CD4-positive, alpha-beta T cell treated with Interleukin-17A for 1 hour (primary cell): ENCODE measurements at regions not wholly inside any gene's neighbourhood (a gene's known extent, or its start where the extent isn't known, plus 50 kb on each side); places are given as distances from the start of the nearest gene placed in this dataset.
A peak's percentile ranks its signal among the peaks of the same experiment; 100 is the strongest.
"Not testable (repeated sequence)": the region's sequence is repeated elsewhere in the genome, so short reads cannot be mapped to it uniquely, and the experiment has no call there.

Source experiments
- DNase-seq: peaks from one replicate; pipeline ENCODE4 v3.0.0-alpha.2; 2020

DNA sequence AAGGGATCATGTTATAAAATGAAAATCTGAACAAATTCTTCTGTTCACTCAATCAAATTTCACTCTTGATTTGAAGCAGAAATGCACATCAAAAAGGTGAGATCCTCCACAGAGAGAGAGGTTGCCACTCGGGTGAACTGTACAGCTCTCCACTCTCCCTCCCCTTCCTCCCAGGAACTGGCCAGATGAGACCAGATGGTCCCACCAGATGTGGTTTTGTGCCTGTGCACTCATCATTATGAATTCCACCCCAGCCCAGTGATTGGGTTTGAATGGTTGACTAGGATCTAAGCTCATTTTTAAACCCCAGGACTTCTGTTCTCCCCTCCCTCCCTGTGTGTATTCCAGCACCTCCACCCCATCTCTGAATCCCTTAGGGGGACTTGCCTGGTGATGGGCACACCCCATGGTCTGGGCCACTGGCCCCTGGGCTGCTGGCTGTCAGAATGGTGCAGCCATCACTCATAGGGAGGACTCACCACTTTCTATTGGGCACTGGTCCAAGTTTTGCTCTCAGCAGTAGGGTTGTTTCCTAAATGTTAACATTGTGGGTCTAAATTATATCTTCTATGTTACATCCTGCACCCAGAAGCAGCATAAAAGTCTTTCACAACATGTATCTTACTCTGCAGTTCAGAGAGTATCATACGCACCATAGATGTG, 393.1 kb downstream of the TNS3 start:
- DNase-seq, result no peak

DNA sequence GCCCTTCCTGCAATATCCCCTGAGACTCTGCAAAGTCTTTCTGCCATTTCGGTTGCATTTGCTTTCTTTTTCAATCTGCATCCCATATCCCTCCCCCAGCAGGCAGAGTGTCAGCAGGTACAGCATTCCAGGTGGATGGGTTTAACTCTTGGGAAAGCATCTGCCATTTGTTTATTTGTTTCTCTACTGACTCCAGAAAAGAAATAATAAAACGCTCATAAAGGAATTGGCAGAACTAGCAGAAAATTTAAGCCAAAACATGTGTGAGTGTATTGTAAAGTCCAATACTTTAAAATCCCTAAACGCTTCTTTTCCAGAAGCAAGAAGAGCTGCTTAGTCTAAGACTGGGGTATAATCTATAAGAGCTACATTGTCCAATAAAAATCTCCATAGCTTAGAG, 393.8 kb downstream of the TNS3 start:
- DNase-seq, result no peak

DNA sequence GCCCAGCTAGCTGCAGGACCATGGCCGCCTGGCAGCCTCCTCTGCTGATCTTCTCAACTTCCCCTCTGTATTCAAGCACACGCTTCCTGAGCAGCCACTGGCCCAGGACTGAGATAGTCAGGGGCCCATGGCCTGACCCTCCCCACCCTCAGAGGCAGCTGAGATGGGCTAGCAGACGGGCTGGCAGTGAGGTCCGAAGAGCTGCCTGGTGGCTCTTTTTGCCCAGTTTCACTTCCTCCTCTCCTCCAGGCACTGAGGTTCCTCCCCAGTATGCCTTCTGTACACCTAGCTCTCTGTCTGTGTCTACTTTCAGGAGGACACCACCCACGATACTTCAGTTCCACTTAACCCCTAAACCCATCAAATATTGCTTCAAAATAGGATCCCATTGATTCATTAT, 395.6 kb downstream of the TNS3 start:
- DNase-seq, result no peak

DNA sequence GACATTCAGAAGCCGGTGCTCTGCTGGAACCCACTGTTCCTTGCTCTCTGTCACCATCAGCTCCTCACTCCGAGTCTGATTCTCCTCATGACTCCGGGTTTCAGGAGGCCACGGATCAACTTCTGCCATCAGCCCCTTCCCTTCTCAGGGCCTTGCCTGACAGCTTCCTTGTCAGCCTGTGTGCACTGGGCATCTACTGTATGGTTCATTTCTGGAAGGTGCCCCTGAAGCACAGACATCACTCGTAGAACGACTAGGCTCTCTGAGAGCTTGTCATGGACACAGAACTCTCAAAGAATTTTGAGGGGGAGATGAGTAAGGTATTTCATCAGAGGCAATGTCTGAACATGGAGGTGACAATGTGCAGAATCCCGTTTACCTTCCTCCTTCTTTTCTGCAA, 396.1 kb downstream of the TNS3 start:
- no peak for DNase-seq

DNA sequence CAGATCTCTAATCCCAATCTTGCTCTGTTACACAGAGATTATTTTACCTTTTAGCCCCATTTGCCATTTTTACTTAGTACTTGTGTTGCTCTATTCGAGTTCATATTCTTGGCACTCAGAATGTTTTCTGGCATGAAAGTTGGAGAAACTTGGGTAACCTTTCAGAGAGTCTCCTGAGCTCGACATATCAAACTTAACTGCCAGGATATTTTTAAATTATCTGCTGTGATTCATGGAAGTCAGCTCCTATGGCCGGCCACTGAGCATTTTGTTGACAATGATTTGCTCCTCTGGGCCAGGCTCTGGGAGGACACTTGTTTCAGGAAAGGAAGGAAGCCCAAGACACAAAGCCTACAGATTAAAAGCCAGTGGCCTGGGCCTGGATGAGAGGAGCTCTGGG, 396.7 kb downstream of the TNS3 start:
- no peak for DNase-seq

DNA sequence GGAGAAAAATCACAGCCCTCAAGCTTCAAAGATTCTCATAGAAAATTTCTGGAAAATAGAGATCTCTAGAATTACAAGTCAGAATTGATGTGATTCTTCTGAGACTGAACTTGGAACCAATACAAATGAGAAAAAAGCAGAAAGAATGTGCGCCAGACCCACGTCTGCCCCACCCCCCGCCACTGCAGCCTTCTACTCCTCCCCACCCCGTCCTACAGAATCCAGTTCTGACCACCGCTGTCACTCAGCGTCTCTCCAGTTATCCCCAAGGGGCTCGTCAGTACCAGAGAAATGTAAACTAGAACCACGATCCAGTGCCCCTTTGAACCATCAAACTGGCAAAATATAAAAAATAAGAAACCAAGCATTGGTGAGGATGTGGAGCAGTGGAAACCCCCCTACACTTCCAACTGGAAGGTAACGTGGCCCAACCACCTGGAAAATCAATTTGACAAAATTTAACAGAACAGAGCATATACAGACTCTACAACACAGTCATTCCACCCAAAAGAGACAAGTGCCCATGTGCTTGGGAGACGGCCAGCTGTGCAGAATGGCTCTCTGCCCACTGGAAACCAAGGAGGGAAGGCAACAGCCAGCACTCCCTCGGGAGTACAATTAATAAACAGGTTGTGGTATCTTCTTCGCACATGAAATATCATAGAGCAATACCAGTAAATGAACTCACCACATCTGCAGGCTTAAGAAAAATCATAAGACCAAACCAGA, 397.9 kb downstream of the TNS3 start:
- no peak for DNase-seq

DNA sequence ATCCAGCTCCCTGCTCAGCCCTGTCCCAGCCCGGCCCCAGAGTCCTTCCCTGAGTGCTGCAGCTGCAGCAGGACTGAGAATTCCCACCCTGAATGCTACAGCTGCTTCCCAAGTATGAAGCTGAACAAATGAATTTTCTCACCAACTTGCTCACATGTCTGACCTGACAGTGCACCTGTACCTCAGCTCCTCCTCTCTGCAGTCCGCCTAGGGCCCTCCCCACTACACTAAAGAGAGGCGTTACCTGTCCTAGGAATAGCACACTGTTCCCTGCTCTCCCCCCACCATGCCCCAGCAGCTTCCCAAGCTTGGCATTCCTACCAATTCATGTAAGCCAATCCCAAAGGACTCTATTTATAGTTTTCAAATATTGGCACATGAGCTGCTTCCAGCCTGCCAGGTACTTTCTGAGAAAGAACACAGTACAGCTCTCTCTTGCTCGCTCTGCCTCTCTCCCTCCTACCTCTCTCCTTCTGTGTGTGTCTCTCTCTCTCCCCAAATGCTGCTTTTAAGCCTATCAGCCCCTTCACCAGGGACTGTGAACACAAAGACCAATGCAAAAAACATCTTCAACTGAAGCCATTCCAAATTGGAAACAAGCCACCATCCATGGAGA, 400.1 kb downstream of the TNS3 start:
- no peak for DNase-seq

DNA sequence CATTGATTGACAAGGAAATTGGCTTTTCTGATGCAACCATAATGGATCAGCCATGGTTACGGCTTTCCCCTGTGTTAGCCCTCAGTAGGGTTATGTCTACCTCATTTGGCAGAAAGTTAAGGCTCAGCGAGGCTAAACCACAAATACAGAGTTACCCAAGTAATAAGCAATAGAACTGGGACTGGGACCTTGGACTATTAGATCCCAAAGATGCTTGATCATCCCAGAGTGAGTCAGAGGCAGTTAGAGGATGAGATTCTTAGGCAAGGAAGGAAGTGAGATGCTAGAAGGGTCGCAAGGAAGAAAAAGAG, 401.4 kb downstream of the TNS3 start:
- no peak for DNase-seq

DNA sequence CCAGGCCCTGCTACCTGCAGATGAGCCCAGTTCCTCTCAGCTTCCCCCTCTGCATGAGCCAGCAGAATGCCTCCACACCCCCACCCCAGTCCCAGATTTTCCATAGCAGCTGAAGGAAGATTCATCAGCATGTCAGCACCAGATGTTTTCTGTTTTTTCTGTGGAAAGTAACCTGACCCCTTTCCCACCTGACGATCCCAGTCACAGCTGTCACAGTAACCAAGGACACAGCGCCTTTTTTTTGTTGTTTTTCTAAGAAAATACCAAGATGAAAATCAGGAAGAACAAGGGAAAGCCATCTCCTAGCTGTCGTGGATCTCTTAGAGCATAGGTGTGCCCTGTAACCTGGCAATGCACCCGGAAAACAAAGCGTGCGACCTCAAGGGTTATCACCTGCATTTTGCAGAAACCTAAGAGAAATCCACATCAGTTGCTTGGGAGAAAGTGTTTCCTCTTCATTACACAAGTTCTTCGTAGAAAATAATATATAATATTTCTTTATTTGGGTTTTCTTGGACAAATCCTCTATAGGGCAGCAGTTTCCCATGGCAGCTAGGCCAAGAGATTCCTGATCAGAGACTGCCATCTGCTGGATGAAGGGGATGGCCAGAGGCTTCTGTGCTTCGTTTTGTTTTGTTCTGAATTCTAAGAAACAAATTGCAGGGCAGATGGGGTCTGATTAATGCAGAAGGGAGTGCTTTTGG, 401.9 kb downstream of the TNS3 start:
- DNase-seq, result peak; percentile 11

DNA sequence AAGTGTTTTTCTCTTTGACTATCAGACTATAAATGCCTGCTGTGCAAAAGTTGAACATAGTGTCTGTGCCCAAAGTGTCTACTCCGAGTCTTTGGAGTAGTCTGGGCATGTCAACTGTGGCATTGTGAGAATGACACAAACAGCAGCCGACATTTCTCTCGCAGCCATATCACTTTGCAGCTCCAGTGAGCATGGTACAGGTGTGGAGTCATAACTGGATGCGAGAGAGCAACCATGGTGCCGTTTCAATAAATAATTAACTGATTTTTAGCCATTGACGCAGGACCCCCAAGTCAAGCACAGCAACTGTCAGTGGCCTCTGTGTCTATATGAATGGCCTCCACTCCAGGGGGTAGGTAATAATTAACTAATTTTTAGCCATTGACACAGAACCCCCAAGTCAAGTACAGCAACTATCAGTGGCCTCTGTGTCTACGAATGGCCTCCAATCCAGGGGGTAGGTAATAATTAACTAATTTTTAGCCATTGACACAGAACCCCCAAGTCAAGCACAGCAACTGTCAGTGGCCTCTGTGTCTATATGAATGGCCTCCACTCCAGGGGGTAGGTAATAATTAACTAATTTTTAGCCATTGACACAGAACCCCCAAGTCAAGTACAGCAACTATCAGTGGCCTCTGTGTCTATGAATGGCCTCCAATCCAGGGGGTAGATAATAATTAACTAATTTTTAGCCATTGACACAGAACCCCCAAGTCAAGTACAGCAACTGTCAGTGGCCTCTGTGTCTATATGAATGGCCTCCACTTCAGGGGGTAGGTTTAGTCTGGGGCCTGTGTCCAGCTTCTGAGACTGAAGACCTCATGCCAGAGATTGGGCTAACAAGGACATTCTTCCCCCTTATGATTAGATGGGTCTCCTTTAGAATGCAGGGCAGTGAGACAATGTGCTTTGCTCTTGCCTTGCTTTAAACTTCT, 409.0 kb downstream of the TNS3 start:
- DNase-seq, result not testable (repeated sequence)

DNA sequence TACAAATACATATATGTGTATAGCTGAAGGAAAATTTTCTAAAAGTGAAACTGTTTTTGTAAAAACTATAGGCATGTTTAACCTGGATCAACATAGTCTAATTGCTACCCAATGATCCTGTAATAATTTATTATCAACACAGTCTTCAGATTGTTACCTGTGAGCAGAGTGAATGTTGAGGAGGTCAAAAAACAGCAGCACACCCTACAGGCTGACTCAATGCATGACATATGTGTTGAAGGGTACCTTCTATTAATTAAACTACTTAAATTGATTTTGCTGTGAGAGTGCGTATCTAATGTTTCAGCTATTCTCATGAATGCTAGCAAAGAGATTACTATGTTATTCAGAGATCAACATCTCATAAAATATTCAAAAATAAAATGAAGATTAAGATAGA, 411.4 kb downstream of the TNS3 start:
- no peak for DNase-seq

DNA sequence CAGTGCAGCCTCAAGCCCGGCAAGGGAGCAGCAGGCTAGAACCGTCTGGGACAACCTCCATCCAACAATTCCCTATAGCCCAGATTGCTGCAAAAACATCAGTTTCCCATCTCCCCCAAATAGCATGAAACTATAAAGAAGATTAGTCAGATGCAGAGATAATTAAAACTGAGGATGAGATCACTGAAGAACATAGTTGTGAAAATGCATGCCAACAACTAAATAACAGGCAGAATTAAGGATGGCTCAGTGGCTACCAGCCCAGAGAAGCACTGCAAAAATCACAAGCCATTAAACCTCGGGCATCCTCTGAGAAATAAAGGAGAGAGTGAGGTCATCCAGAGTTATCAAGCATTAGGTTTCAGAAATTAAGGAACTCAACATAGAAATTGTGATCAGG, 427.1 kb downstream of the TNS3 start:
- no peak for DNase-seq

DNA sequence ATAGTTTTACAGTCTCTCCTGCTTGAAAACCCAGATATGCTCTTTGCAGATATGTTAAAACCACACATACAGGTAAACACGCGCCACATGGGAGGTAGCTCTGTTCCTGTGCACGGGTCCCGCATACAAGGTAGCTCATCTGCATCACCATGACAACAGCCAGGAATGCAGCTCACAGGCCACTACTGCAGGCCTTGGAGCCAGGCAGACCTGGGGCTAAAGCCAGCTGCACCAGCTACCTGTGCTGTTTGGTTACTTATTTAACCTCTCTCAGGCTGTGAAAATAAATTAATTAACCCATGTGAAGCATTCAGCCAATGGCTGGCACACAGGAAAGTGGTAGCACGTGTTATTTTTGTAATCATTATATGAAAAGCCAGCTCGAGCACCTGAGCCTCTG, 428.3 kb downstream of the TNS3 start:
- no peak for DNase-seq

DNA sequence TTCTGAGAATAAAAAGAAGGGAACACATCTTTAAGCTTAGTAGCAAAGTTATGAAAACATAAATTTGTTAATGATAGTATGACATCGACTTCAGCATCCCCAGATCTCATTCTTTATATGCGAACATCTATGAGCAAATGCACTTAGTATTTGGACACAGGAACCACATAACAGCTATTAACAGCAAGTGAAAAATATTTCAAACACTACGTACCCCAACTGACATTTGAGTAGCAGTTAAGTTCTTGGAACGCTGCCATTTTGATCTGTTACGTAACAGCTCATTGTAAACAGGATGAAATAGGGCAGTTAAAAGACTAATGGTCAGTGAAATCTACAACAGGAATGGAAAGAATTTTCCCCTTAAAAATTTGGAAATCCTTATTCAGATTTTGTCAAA, 428.9 kb downstream of the TNS3 start:
- DNase-seq, result no peak

DNA sequence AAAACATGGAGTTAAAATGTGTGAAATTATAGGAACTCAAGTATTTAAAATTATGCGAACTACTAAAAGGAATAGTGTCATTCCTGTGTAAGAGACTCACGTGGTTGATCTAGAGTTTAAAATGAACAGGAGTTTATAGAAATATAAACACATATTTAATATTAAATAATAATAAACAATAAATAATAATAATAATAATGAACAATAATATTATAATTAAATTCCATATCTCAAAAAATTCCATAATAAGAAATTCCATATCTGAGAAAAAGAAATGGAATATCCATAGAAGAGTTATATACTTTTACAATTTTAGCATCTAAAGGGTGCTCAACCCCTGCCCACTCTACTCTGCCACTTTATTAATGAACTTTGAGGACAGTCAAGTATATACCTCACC, 429.6 kb downstream of the TNS3 start:
- no peak for DNase-seq

DNA sequence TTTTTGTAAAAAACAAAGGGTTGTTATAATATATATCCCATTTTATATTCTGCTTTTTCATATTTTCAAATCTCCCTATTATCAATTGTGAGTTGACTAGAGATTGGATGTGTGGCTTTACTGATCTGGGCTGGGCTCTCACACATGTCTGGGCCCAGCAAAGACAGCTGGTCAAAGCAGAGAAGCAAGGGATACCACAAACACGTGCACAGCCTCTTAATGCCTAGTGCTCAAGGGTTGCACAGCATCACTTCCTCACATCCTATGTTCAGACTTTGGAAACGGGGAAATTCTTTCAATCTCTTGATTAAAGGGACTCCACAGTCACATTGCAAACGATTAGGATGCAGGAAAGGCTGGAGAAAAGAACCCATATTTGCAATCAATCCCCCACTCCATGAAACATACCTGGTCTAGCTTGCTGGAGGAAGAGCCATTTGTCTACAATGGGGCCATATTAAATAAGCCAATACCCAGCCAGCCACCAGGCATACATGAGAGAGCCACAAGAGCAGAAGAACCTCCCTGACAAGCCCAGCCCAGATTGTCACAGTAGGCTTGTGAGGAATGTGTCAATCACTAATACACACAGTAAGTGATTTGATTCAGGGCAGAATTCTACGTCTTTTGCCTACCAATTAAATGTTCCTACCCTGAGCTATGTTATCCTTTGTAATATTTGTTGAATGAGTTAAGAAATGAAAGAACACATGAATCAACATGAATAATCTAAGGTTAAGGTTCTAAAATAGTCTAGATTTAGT, 431.2 kb downstream of the TNS3 start:
- DNase-seq, result no peak

DNA sequence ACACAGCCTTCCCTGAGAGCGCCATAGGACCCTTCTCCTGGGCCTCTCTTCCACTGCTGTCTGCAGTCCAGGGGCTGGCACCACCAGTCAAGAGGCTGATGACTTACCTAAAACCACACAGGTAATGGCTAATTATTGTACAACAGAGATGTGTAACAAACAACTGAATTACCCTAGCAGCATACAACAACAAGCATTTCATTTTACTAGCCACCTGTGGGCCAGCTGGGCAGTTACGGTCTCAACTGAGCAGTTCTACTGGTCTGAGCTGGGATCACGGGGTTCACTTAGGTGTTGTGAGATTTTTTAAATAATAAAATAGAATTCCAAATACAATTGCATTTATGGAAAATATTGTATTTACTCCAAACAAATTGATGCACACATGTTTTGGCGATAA, 431.9 kb downstream of the TNS3 start:
- no peak for DNase-seq

DNA sequence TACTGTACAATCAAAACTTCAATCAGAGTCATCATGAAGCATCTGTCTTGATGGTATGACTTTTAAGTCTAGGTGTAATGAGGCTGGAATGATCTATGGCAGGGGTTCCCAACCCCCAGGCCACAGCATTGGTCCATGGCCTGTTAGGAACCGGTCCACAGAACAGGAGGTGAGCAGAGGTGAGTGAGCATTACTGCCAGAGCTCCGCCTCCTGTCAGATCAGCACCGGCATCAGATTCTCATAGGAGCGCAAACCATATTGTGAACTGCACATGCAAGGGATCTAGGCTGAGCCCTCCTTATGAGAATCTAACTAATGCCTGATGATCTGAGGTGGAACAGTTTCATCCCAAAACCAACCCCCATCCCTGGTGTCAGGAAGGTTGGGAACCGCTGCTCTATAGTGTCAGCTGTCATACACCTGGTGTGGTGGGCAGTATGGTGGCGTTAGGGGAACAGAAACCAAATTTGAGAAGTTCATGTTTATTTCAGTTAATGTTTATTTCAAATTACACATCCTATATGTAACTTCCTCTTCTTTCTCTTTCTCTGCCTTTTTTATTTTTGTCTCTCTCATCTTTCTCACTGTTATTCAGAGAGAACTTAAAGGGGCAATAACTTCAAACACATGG, 432.6 kb downstream of the TNS3 start:
- DNase-seq, result no peak

DNA sequence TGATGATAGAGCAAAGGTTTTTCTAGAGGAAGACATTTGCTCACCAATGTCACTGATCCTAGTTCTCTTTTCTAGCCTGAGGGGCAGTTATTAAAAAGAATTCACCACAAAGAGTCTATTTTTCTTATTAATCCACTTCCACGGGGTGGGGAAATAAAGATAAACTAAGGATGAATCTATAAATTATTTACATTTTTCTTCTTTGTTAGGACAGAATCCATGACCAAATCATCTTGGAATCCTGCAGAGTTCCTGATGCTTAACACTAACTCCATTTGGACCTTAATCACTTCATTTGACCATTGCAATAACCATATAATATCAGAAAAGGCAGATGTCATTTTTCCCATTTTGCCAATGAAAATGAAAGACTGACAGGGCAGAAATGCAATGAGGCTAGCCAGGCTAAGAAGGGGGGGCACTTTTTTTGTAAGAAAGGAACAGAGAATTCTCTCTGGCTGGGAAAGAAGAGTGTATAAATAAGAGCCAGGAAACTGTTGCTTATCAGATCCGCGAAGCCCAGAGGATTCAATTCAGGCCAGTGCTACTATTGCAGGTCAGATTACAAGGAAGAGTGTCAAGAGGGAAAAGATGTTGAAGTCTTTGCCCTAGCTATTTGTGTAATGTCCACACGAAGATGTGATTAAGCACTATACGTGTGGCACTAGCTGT, 433.2 kb downstream of the TNS3 start:
- DNase-seq, result no peak

DNA sequence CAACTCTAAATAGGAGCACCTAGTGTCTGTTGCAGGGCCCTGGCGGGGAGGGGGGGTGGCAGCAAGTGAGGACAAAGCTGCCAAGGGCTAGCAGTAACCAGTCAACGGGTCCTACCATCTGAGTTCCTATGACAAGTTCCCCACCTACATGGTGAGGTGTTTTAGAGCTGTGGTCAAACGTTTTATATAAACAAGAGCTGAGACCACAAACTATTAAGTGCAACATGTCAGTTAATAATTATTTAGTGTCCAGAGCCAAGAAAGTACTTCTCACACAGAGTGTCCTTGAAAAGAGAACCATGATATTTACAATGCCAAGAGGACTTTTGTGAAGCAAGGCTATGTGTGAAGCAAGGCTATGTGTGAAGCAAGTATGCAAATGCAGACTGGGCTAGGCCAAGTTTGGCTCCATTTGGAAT, 434.7 kb downstream of the TNS3 start:
- no peak for DNase-seq

DNA sequence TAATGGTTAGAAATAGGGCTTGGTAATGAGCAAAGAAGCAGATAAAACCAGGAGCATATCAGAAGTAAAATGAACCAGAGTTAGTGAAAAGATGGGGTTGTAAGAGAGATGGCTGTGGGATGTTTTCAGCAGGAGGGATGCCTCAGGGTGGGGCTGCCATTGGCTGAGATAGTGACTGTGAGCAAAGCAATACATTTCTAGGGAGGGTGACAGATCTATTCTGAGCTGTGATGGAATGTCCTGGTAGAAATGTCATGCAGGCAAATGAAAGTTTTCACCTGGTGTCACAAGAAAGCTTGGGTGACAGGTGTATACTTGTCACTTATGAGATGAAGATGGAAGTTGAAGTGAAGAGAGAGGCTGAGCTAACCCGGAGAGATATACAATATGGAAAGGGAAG, 435.9 kb downstream of the TNS3 start:
- DNase-seq, result no peak
